Subcutaneous abdominal adipose tissue (tissue), 5 donors: ENCODE measurements at regions not wholly inside any gene's neighbourhood (a gene's known extent, or its start where the extent isn't known, plus 50 kb on each side); places are given as distances from the start of the nearest gene placed in this dataset.
"Not testable (repeated sequence)": the region's sequence is repeated elsewhere in the genome, so short reads cannot be mapped to it uniquely, and the experiment has no call there.

Experiments
- H3K27ac ChIP-seq: one replicate; pipeline ENCODE4 v1.7.0; 2013; ENCODE audit warnings: low read depth, mild to moderate bottlenecking, inconsistent platforms, low read length, moderate library complexity
- H3K27me3 ChIP-seq, 5 donors: one replicate each; pipeline ENCODE4 v1.7.0; 2013; ENCODE audit warnings: low read length in 5 of 5, inconsistent platforms in 1 of 5; ENCODE audit not compliant: control insufficient read depth in 5 of 5, insufficient read depth in 4 of 5
- H3K36me3 ChIP-seq, 5 donors: one replicate each; pipeline ENCODE4 v1.7.0; 2013; ENCODE audit warnings: low read length in 5 of 5; ENCODE audit not compliant: control insufficient read depth in 5 of 5, insufficient read depth in 5 of 5
- H3K4me1 ChIP-seq, 5 donors: one replicate each; pipeline ENCODE4 v1.7.0; 2013; ENCODE audit warnings: low read length in 5 of 5, mild to moderate bottlenecking in 3 of 5, moderate library complexity in 1 of 5; ENCODE audit not compliant: control insufficient read depth in 5 of 5, insufficient read depth in 5 of 5
- H3K4me3 ChIP-seq, 5 donors: one replicate each; pipeline ENCODE4 v1.7.0; 2013; ENCODE audit warnings: low read length in 5 of 5, low read depth in 1 of 5
- H3K9ac ChIP-seq, 5 donors: one replicate each; pipeline ENCODE4 v1.7.0; 2013; ENCODE audit warnings: low read length in 5 of 5, mild to moderate bottlenecking in 4 of 5, moderate library complexity in 3 of 5
- H3K9me3 ChIP-seq, 5 donors: one replicate each; pipeline ENCODE4 v1.7.0; 2013; ENCODE audit warnings: low read length in 5 of 5; ENCODE audit not compliant: control insufficient read depth in 5 of 5
- donor health status: healthy.
- donor health status: healthy.
- donor health status: healthy.
- donor health status: healthy.
- donor health status: healthy.

DNA sequence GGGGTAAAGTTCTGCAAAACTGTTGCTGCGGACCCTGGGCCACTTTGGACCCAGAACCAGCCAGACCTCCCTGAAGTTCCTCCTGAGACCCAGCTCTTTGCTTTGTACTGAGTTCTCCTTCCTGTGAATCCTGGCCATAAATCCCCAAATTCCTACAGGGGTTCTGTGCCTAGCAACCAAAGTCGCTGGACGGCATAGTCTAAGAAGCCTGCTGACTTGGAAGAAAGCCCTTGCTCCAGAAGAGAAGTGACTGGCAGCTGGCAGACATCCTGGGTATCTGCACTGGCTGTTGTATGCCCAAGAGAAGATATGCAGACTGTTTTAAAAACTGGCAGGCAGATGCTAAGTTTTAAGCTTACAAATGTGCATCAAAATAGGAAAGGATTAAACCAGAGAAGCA, 99.9 kb upstream of the SLC24A4 start:
- H3K9me3 ChIP-seq: no peaks in the 10 kb centered on the region
- H3K4me1 ChIP-seq: peaks cover 0 to 6% (median 4%) of the 10 kb centered on the region in 5 donors
- no peak overlapping the region for H3K4me3 ChIP-seq
- H3K9ac ChIP-seq: no peak overlapping the region
- H3K27me3 ChIP-seq: no peaks in the 10 kb centered on the region
- H3K36me3 ChIP-seq: no peaks in the 10 kb centered on the region
- H3K27ac ChIP-seq: no peak overlapping the region

DNA sequence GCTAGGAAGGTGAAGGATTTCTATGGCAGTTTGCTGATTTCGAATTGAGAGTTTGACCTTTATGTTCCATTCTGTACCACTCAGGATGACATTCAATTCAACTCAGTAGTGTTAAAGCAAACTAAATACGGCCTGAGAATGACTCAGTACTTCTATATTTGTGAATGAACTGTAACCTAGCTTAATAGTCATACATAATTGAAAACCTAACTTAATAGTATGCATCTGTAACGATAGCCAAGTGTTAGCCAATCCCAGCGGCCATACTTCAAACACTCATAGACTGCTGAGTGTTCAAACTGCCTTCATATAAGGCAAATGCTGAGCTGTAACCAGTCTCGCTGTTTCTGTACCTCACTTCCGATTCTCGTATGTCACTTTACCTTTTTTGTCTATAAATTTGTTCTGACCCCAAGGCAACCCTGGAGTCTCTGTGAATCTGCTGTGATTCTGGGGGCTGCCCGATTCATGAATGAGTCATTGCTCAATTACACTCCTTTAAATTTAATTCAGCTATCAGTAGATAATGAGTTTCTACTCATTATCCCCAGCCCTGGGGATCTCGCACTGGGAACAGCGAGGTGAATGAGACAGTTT, 98.5 kb upstream of the SLC24A4 start:
- H3K4me3 ChIP-seq: no peak overlapping the region
- H3K9ac ChIP-seq: no peak overlapping the region

DNA sequence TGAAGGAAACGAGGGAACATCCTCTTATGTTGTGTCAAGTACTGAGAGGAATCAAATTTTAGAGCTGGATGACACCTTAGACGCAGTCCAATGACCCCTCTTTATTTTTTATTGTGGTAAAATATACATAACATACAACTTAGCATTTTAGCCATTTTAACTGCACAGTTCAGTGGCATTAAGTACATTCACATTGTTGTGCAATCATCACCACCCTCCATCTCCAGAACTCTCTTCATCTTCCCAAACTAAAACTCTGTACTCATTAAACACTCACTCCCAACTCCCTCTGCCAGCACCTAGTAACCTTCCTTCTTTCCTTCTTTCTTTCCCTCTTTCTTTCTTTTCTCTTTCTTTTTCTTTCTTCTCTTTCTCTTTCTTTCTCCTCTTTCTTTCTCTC, 97.2 kb upstream of the SLC24A4 start:
- Histone ChIP-seq H3K27me3 (no peaks in the 10 kb centered on the region), H3K4me3 (no peak overlapping the region), H3K4me1 (peaks cover 0 to 6% (median 4%) of the 10 kb centered on the region in 5 donors), H3K27ac (no peak overlapping the region), H3K9ac (no peak overlapping the region), H3K9me3 (no peaks in the 10 kb centered on the region), H3K36me3 (no peaks in the 10 kb centered on the region)

More for the DNA sequence above, 98.5 kb upstream of the SLC24A4 start:
- no peaks in the 10 kb centered on the region for H3K9me3 ChIP-seq
- H3K4me1 ChIP-seq: peaks cover 0 to 6% (median 4%) of the 10 kb centered on the region in 5 donors
- no peaks in the 10 kb centered on the region for H3K27me3 ChIP-seq
- H3K27ac ChIP-seq: no peak overlapping the region
- no peaks in the 10 kb centered on the region for H3K36me3 ChIP-seq

DNA sequence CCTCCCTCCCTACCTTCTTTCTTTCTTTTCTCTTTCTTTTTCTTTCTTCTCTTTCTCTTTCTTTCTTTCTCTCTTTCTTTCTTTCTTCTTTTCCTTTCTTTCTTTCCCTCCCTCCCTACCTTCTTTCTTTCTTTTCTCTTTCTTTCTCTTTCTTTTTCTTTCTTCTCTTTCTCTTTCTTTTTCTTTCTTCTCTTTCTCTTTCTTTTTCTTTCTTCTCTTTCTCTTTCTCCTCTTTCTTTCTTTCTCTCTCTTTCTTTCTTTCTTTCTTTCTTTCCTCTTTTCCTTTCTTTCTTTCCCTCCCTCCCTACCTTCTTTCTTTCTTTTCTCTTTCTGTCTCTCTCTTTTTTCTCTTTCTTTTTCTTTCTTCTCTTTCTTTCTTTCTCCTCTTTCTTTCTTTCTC, 96.8 kb upstream of the SLC24A4 start:
- not testable (repeated sequence) for H3K27ac ChIP-seq, H3K27me3 ChIP-seq, H3K9ac ChIP-seq, H3K4me3 ChIP-seq, H3K36me3 ChIP-seq, H3K9me3 ChIP-seq, H3K4me1 ChIP-seq

DNA sequence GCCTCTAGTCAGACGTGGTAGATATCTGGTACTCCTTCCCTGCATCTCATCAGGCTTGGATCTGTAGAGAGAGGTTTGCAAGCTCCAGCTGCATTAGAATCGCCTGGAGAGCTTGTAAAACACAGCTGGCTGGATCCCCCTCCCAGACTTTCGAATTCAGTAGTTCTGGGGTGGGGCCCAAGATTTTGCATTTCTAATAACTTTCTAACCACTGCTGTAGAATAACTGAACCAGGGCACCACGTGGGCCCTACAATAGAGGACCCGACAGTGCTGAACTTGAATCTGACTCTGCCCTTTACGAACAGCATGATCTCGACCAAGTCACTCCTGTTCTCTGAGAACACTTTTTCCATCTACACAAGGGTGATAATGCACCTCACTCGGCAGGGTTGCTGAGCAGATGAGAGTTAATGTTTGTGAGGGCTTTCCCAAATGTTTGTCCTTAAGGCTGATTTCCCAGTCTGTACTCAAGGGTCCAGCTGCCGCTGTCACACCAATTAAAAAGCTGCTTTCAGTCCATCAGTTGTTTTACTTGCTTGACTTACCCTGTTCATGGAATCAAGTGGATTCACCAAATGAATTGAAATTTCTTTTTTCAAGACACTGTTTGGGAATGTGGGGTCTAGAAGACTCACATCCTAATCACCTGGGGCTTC, 86.6 kb upstream of the SLC24A4 start:
- Histone ChIP-seq H3K9me3 (peaks cover 2 to 25% (median 7%) of the 10 kb centered on the region in 5 donors), H3K27ac (no peak overlapping the region), H3K36me3 (no peaks in the 10 kb centered on the region), H3K4me3 (no peak overlapping the region), H3K4me1 (no peaks in the 10 kb centered on the region), H3K27me3 (peaks cover 0 to 3% (median 0%) of the 10 kb centered on the region in 5 donors), H3K9ac (no peak overlapping the region)

DNA sequence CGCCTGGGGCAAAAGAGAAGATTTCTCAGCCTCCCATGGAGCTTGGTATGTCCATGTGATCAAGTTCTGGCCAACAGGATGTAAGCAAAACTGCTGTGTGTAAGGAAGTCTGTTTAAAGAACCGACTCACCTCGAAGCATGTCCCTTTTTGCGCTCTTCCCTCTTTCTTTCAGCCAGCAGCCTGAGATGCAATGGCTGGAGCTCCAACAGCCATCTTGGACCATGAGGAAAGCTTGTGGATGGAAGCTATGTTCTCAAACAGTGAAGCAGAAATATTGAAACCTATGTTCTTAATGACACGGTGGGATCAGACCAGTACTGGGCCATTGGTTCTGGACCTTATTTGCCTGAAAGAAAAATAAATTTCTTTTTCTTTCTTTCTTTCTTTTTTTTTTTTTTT, 82.3 kb upstream of the SLC24A4 start:
- Histone ChIP-seq H3K27ac (no peak overlapping the region), H3K4me1 (peaks cover 0 to 4% (median 0%) of the 10 kb centered on the region in 5 donors), H3K9ac (no peak overlapping the region), H3K9me3 (peaks cover 2 to 20% (median 11%) of the 10 kb centered on the region in 5 donors), H3K27me3 (peaks cover 0 to 5% (median 0%) of the 10 kb centered on the region in 5 donors), H3K36me3 (no peaks in the 10 kb centered on the region), H3K4me3 (no peak overlapping the region)

DNA sequence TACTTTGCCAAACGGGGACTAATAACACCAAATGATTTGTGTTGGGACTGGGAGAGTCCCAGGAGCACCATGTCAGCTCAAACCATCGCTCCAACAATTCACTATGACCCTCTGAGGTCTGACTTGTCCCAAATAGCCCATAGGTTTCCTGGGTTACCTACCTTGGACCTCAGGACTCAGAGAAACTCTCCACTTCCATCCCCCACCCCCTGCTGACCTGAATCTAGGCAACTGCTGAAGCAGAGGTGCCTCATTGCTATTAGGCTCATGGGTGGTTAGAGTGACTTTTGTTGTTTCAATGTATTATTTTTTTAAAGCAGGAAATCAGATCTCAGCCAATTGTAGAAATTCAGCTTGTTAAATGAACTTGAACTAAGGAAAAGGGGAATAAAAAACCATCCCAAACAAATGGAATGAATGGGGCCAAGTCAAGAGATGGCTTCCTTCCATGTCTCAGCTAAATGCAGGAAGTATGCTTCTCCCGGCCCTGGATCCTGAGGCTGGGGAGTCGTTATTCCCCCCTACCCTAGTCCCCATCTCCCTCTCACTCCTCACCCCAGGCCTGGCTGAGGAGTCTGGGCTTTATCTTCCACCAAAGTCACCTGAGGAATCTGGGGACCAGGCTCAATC, 80.9 kb upstream of the SLC24A4 start:
- no peak overlapping the region for H3K4me3 ChIP-seq
- no peaks in the 10 kb centered on the region for H3K36me3 ChIP-seq
- no peak overlapping the region for H3K9ac ChIP-seq
- peaks cover 2 to 31% (median 15%) of the 10 kb centered on the region in 5 donors for H3K9me3 ChIP-seq
- H3K4me1 ChIP-seq: peaks cover 0 to 4% (median 0%) of the 10 kb centered on the region in 5 donors
- no peak overlapping the region for H3K27ac ChIP-seq
- peaks cover 0 to 2% (median 0%) of the 10 kb centered on the region in 5 donors for H3K27me3 ChIP-seq

DNA sequence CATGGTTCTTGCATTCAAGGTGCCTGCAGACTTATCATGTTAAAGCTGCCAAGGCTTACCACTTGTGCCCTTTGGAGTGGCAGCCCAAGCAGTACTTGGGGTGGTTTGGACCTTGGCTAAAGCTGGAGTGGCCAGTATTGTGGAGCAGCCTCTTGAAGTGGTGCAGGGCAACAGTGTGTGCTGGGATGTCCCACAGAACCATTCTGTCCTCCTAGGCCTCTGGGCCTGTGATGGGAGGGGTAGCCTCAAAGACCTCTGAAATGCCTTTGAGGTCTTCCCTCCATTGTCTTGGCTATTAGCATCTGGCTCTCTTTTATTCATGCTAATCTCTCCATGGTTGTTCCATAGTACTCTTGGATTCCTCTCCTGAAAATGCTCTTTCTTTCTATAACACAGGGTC, 78.2 kb upstream of the SLC24A4 start:
- no peak overlapping the region for H3K9ac ChIP-seq
- peaks cover 2 to 28% (median 15%) of the 10 kb centered on the region in 5 donors for H3K9me3 ChIP-seq
- H3K27me3 ChIP-seq: peaks cover 0 to 8% (median 4%) of the 10 kb centered on the region in 5 donors
- no peak overlapping the region for H3K27ac ChIP-seq
- no peaks in the 10 kb centered on the region for H3K36me3 ChIP-seq
- H3K4me3 ChIP-seq: peak overlapping the region in 1 of 5 donors; percentile 9
- peaks cover 0 to 4% (median 0%) of the 10 kb centered on the region in 5 donors for H3K4me1 ChIP-seq

DNA sequence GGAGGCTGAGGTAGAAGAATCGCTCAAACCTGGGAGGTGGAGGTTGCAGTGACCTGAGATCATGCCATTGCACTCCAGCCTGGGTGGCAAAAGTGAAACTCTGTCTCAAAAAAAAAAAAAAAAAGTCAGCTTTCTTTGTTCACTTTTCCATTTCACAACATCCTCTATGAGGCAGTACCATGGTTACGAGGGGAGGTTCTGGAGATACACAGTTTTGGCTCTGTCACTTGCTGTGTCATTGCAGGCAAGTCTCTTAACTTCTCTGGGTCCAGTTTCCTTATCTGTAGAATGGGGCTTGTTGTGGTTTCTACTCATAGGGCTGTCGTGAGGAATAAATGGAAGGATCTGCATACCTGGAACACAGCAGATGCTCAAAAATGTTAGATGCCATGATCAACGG, 75.6 kb upstream of the SLC24A4 start:
- no peak overlapping the region for H3K27ac ChIP-seq
- no peaks in the 10 kb centered on the region for H3K36me3 ChIP-seq

DNA sequence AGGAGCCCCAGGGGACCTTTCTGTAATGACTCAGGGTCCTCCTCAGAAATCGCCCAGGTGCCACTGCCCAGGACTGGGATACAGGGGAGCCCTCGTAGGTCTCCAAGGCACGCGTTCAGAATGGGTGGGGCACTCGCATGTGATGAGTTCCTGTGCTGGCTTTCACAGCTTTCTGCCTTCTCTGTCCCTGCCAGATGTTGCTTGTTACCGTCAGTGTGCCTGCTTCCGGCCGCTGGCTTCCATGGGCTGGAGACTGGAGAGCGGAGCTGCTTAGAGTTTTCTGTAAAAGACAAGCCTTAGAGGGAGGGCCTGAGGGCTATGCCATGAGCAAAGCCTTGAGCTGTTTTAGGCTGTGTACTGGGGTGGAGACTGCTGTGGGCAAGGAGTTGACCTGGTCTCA, 75.0 kb upstream of the SLC24A4 start:
- peaks cover 0 to 19% (median 15%) of the 10 kb centered on the region in 5 donors for H3K9me3 ChIP-seq
- peaks cover 0 to 13% (median 4%) of the 10 kb centered on the region in 5 donors for H3K27me3 ChIP-seq
- H3K36me3 ChIP-seq: no peaks in the 10 kb centered on the region
- no peak overlapping the region for H3K27ac ChIP-seq
- H3K4me3 ChIP-seq: no peak overlapping the region
- no peaks in the 10 kb centered on the region for H3K4me1 ChIP-seq
- H3K9ac ChIP-seq: no peak overlapping the region

More for the DNA sequence above, 75.6 kb upstream of the SLC24A4 start:
- H3K27me3 ChIP-seq: peaks cover 0 to 13% (median 4%) of the 10 kb centered on the region in 5 donors
- peaks cover 0 to 19% (median 15%) of the 10 kb centered on the region in 5 donors for H3K9me3 ChIP-seq
- H3K9ac ChIP-seq: no peak overlapping the region
- H3K4me3 ChIP-seq: no peak overlapping the region
- peaks cover 0 to 4% (median 0%) of the 10 kb centered on the region in 5 donors for H3K4me1 ChIP-seq
